Chondrocyte (in vitro differentiated cells): ENCODE measurements at regions not wholly inside any gene's neighbourhood (a gene's known extent, or its start where the extent isn't known, plus 50 kb on each side); places are given as distances from the start of the nearest gene placed in this dataset.

Source experiments
- DNase-seq: peaks from one replicate; pipeline ENCODE4 v3.0.0; 2021; ENCODE audit warnings: mixed read lengths, low spot score
- H3K27ac Mint-ChIP-seq: one replicate; pipeline ENCODE4 v1.8.0; 2021; ENCODE audit warnings: mild to moderate bottlenecking, moderate library complexity, mixed read lengths; ENCODE audit not compliant: unreplicated experiment
- H3K27me3 Mint-ChIP-seq: 2 replicates; pipeline ENCODE4 v1.8.0; 2021; ENCODE audit warnings: low read depth, mixed read lengths
- H3K36me3 Mint-ChIP-seq: 2 replicates; pipeline ENCODE4 v1.8.0; 2021; ENCODE audit warnings: low read depth, mixed read lengths
- H3K4me1 Mint-ChIP-seq: 2 replicates; pipeline ENCODE4 v1.8.0; 2021; ENCODE audit warnings: low read depth, mild to moderate bottlenecking, mixed read lengths
- H3K4me3 Mint-ChIP-seq: one replicate; pipeline ENCODE4 v1.8.0; 2021; ENCODE audit warnings: mild to moderate bottlenecking, moderate library complexity, mixed read lengths; ENCODE audit not compliant: unreplicated experiment
- H3K9me3 Mint-ChIP-seq: 2 replicates; pipeline ENCODE4 v1.8.0; 2021; ENCODE audit warnings: low read depth, mixed read lengths
- TF ChIP-seq, protein P1 (sequence below): fragments of 200-600 bp; sonication (generic); IDR thresholded peaks from 2 replicates; pipeline ENCODE4 v1.5.0; 2021; ENCODE audit warnings: antibody characterized with exemption, mild to moderate bottlenecking, moderate library complexity

DNA sequence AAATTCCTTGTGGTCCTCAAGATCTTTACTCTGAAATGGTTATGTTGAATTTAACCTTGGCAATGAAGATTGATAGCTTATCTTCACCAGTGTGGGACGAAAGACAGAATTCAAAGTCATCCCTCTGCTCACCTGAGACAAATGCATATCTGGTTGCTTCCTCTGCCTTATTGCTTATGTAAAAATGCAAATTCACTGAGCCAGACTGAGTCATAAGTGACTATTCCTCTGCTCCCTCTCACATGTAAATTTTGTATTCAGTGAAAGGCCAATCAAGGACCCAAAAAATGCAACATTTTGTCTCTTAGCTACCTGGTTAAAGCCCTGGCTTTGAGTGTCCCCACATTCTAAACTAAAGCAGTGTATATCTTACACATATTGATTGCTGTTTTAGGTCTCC lies 593.1 kb upstream of the GJE1 start:
- Mint-ChIP-seq H3K27me3 (no peaks in the 10 kb centered on the region), H3K4me3 (no peak overlapping the region), H3K36me3 (no peaks in the 10 kb centered on the region), H3K4me1 (peaks cover 9% of the 10 kb centered on the region), H3K27ac (no peak overlapping the region), H3K9me3 (peaks cover 2% of the 10 kb centered on the region)
- TF ChIP-seq, protein P1, sequence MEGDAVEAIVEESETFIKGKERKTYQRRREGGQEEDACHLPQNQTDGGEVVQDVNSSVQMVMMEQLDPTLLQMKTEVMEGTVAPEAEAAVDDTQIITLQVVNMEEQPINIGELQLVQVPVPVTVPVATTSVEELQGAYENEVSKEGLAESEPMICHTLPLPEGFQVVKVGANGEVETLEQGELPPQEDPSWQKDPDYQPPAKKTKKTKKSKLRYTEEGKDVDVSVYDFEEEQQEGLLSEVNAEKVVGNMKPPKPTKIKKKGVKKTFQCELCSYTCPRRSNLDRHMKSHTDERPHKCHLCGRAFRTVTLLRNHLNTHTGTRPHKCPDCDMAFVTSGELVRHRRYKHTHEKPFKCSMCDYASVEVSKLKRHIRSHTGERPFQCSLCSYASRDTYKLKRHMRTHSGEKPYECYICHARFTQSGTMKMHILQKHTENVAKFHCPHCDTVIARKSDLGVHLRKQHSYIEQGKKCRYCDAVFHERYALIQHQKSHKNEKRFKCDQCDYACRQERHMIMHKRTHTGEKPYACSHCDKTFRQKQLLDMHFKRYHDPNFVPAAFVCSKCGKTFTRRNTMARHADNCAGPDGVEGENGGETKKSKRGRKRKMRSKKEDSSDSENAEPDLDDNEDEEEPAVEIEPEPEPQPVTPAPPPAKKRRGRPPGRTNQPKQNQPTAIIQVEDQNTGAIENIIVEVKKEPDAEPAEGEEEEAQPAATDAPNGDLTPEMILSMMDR: no peak
- no peak for DNase-seq

DNA sequence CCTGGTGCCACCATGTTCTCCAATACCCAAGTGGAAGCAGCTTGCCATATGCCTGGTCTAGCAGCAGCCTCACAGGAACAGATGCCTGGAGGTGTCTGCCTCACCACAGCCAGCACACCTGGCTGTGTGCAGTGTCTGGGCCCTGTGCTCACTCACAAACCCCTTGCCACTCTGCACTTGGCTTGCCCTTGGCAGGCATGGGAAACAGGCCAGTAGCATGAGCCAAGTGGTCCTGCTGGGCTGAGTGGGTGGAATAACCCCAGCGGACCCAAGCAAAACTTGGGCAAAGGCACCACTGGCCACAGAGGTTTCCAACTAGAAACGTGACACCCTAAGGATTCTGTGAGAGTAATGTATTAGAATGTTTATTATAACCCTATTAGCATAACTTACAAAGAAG lies 600.5 kb upstream of the GJE1 start:
- Mint-ChIP-seq H3K27ac (no peak overlapping the region), H3K4me1 (no peaks in the 10 kb centered on the region), H3K9me3 (no peaks in the 10 kb centered on the region), H3K36me3 (no peaks in the 10 kb centered on the region), H3K4me3 (no peak overlapping the region), H3K27me3 (no peaks in the 10 kb centered on the region)
- DNase-seq: no peak
- TF ChIP-seq, protein P1: no peak

DNA sequence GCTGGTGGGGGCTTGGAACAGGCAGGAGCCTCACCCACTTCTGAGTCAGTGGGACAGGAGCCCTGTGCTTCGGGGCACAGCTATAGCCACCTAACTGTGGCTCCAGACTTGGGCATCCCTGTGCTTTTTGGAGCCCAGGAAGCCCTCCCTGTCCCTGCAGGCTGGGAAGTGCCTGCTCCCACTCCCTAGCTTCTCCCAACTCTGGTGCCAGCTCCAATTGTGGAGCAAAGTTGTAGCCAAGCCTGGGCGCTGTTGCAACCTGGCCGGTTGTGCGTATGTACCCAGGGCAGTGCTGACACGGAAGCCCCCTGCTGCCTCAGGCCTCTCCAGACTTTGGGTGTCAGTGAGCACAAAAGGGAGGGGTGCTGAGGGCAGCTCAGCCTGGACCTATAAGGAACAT lies 601.7 kb upstream of the GJE1 start:
- H3K27me3 Mint-ChIP-seq: no peaks in the 10 kb centered on the region
- DNase-seq: no peak
- H3K36me3 Mint-ChIP-seq: no peaks in the 10 kb centered on the region
- H3K9me3 Mint-ChIP-seq: no peaks in the 10 kb centered on the region
- H3K4me3 Mint-ChIP-seq: no peak overlapping the region
- TF ChIP-seq, protein P1: no peak
- H3K4me1 Mint-ChIP-seq: no peaks in the 10 kb centered on the region
- no peak overlapping the region for H3K27ac Mint-ChIP-seq

DNA sequence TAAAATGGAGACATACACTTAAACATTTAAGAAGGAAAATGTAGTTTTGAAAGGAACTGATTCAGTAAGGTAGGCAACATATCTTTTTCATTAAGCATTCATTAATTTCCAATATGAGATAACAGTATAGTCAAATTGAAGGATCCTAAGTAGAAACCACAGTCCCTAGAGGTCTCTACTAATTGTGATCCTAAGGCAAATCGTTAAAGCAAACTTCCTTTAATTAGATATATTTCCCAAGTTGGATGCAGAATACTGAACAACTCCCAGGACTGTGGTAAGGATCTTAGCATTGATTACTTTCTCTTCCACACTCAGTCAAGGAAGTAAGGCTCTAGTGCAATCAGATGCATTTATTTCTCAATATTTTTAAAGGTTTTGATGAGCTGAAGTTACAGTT lies 604.1 kb upstream of the GJE1 start:
- H3K4me3 Mint-ChIP-seq: no peak overlapping the region
- TF ChIP-seq, protein P1: no peak
- H3K36me3 Mint-ChIP-seq: no peaks in the 10 kb centered on the region
- no peaks in the 10 kb centered on the region for H3K9me3 Mint-ChIP-seq
- no peaks in the 10 kb centered on the region for H3K27me3 Mint-ChIP-seq
- no peak for DNase-seq
- no peak overlapping the region for H3K27ac Mint-ChIP-seq
- H3K4me1 Mint-ChIP-seq: no peaks in the 10 kb centered on the region

DNA sequence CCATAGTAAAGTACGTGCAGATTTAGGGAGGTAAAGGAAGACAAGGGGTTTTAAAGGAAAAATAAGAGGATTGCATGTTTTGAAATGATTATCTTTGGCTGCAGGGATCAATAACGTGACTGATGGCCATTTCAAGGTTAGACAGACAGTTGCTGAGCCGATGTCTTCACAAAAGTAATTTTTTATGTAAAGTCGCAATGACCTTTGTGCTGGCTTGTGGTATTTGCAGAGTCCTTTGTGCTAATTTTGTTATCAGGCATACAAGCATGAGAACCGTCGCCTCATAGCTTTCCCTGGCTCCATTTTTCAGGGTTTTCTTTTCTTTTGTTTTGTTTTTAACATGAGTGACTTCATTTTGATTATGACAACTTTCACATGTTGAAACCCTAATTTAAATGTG lies 605.7 kb upstream of the GJE1 start:
- H3K4me1 Mint-ChIP-seq: no peaks in the 10 kb centered on the region
- no peak overlapping the region for H3K27ac Mint-ChIP-seq
- H3K36me3 Mint-ChIP-seq: no peaks in the 10 kb centered on the region
- no peak for DNase-seq
- TF ChIP-seq, protein P1: no peak
- H3K9me3 Mint-ChIP-seq: no peaks in the 10 kb centered on the region
- H3K27me3 Mint-ChIP-seq: no peaks in the 10 kb centered on the region
- no peak overlapping the region for H3K4me3 Mint-ChIP-seq
